Fibroblast of pulmonary artery (primary cell): ENCODE measurements at regions not wholly inside any gene's neighbourhood (a gene's known extent, or its start where the extent isn't known, plus 50 kb on each side); places are given as distances from the start of the nearest gene placed in this dataset.

Experiments
- DNase-seq: peaks from one replicate; pipeline ENCODE4 v3.0.0-alpha.2; 2010; ENCODE audit warnings: low read depth
- H3K4me3 ChIP-seq: replicated peaks from 2 replicates; pipeline ENCODE4 v1.5.1; 2011; ENCODE audit warnings: low read depth, mild to moderate bottlenecking, control low read depth, low read length, moderate library complexity
- CTCF ChIP-seq: IDR thresholded peaks from 2 replicates; pipeline ENCODE4 v1.5.1; 2011; ENCODE audit warnings: mild to moderate bottlenecking, control low read depth, low read length, inconsistent platforms; ENCODE audit errors: missing control alignments

DNA sequence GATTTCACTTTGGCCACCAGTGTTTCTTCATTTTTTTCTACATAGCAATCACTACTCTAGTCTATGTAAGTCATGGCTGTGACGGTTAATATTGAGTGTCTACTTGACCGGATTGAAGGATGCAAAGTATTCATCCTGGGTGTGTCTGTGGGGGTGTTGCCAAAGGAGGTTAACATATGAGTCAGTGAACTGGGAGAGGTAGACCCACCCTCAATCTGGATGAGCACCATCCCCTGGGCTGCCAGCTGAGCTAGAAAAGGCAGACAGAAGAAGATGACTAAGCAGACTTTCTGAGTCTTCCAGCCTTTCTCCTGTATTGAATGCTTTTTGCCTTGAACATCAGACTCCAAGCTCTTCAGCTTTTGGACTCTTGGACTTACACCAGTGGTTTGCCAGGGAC is 265.0 kb upstream of the SLC8A1 start:
- no peak overlapping the region for H3K4me3 ChIP-seq
- DNase-seq: peak; percentile 23
- TF ChIP-seq CTCF: no peak

- H3K4me3 ChIP-seq: no peak overlapping the region
- no peak for DNase-seq
- no peak for TF ChIP-seq CTCF
These were observed 267.5 kb upstream of the SLC8A1 start for GRCh38 chr2:40719414-40719813.

GRCh38 chr2:40721595-40721994 is 269.7 kb upstream of the SLC8A1 start:
- no peak overlapping the region for H3K4me3 ChIP-seq
- TF ChIP-seq CTCF: no peak
- no peak for DNase-seq

GRCh38 chr2:40723194-40723593 is 271.3 kb upstream of the SLC8A1 start:
- no peak for TF ChIP-seq CTCF
- H3K4me3 ChIP-seq: no peak overlapping the region
- no peak for DNase-seq

DNA sequence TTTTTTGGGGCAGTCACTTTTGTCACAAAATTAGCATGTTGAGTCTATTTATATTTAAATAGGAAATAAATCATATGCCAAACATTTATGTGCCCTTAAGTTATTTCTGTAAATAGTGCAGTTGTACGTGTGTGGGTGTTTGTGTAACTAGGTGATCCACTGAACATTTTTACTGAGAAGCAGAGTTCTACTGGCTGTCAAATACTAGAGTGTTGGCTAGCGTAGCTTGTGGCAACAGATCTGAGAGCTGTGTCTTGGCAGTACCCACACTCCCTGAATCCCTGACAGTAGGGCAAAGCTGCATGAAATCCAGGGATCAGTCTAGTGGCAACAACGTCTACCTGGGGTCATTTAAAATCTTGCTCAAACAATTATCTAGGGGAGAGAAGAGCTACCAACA is 273.1 kb upstream of the SLC8A1 start:
- DNase-seq: no peak
- no peak overlapping the region for H3K4me3 ChIP-seq
- no peak for TF ChIP-seq CTCF

GRCh38 chr2:40725950-40726349 is 274.1 kb upstream of the SLC8A1 start:
- no peak for TF ChIP-seq CTCF
- no peak overlapping the region for H3K4me3 ChIP-seq
- no peak for DNase-seq

- no peak for TF ChIP-seq CTCF
- peak; percentile 29 for DNase-seq
- no peak overlapping the region for H3K4me3 ChIP-seq
These were observed 282.9 kb upstream of the SLC8A1 start for GRCh38 chr2:40734797-40735196.
